ENCODE measurements at regions not wholly inside any gene's neighbourhood (a gene's known extent, or its start where the extent isn't known, plus 50 kb on each side); places are given as distances from the start of the nearest gene placed in this dataset.

GRCh38 chr10:31678575-31679516 is 249.8 kb downstream of the ARHGAP12 start:
- no peak for TF ChIP-seq CTCF (IDR thresholded peaks at IDR 0.05)
- DNase-seq, result no peak
- no peak overlapping the region for H3K4me3 ChIP-seq
- no peak for ATAC-seq
- H3K9me3 ChIP-seq, result peaks cover 20% of the 10 kb centered on the region
- no peaks in the 10 kb centered on the region for H3K36me3 ChIP-seq (ENCODE audit: low read depth)
- H3K4me1 ChIP-seq (ENCODE audit: low read depth), result no peaks in the 10 kb centered on the region
- intact Hi-C loops (cut with DNase I, micrococcal nuclease), result no loop called here

- no peak for TF ChIP-seq CTCF (IDR thresholded peaks at IDR 0.05)
- no peak for ATAC-seq
- no peak for DNase-seq
- Histone ChIP-seq H3K4me3 (no peak overlapping the region), H3K4me1 (ENCODE audit: low read depth) (no peaks in the 10 kb centered on the region), H3K36me3 (ENCODE audit: low read depth) (no peaks in the 10 kb centered on the region), H3K9me3 (peaks cover 13% of the 10 kb centered on the region)
- intact Hi-C loops (cut with DNase I, micrococcal nuclease), result no loop called here
Observed at GRCh38 chr10:31678139-31678536, 250.5 kb downstream of the ARHGAP12 start.

- Histone ChIP-seq H3K9me3 (peaks cover 7% of the 10 kb centered on the region), H3K36me3 (ENCODE audit: low read depth) (no peaks in the 10 kb centered on the region), H3K4me3 (no peak overlapping the region), H3K4me1 (ENCODE audit: low read depth) (no peaks in the 10 kb centered on the region)
- TF ChIP-seq CTCF (IDR thresholded peaks at IDR 0.05), result no peak
- no peak for DNase-seq
- intact Hi-C loops (cut with DNase I, micrococcal nuclease), result no loop called here
- ATAC-seq, result no peak
Observed at GRCh38 chr10:31677195-31678138, 251.2 kb downstream of the ARHGAP12 start.

- intact Hi-C loops (cut with DNase I, micrococcal nuclease), result no loop called here
- Histone ChIP-seq H3K4me3 (no peak overlapping the region), H3K36me3 (ENCODE audit: low read depth) (no peaks in the 10 kb centered on the region), H3K9me3 (peaks cover 10% of the 10 kb centered on the region), H3K4me1 (ENCODE audit: low read depth) (no peaks in the 10 kb centered on the region)
- no peak for DNase-seq
- no peak for ATAC-seq
- no peak for TF ChIP-seq CTCF (IDR thresholded peaks at IDR 0.05)
Observed at GRCh38 chr10:31675726-31676125, 252.9 kb downstream of the ARHGAP12 start.

GRCh38 chr10:31669357-31669756 is 259.3 kb downstream of the ARHGAP12 start:
- no peaks in the 10 kb centered on the region for H3K36me3 ChIP-seq (ENCODE audit: low read depth)
- peaks cover 4% of the 10 kb centered on the region for H3K9me3 ChIP-seq
- H3K4me1 ChIP-seq (ENCODE audit: low read depth), result no peaks in the 10 kb centered on the region
- no peak for ATAC-seq
- no peak overlapping the region for H3K4me3 ChIP-seq
- TF ChIP-seq CTCF (IDR thresholded peaks at IDR 0.05), result no peak
- intact Hi-C loops (cut with DNase I, micrococcal nuclease), result no loop called here
- DNase-seq, result no peak

Data from mucosa of descending colon (tissue), 3 donors.